ENCODE measurements at regions not wholly inside any gene's neighbourhood (a gene's known extent, or its start where the extent isn't known, plus 50 kb on each side); places are given as distances from the start of the nearest gene placed in this dataset.

DNA sequence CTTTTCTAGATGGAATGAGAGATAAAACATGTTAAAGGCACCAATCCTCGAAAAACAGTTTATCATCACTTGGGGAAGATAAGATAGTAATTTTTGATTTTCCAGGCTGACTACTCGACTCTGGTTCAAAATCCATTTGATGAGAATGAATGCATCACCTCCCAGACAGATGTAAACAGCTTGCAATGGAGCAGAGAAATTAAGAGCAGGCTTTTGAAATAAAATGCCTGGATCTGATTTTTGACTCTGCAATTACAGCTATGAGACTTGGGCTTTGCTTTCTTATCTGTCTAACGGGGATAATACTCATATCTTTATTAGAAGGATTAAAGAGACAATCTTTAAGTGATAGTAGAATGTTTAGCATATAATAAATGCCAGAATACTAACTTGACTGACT, 1148.9 kb downstream of the OLFM4 start:
- H3K9me3 ChIP-seq (ENCODE audit: insufficient read depth in 2 of 2, low read depth in 1 of 2, low read length in 1 of 2) = no peaks in the 10 kb centered on the region
- no peaks in the 10 kb centered on the region for H4K20me1 ChIP-seq (replicated peaks in 1 of 2; ENCODE audit: control insufficient read depth in 1 of 2, insufficient read depth in 2 of 2, low read length in 2 of 2)
- CTCF ChIA-PET (ENCODE audit: partially characterized antibody) = interaction anchor here (1.0 kb wide), 1 partner anchor 395 kb away, joined by 3 read pairs; no protein-coding TSS in a partner anchor
- no peaks in the 10 kb centered on the region for H3K79me2 ChIP-seq (ENCODE audit: control insufficient read depth in 1 of 2, insufficient read depth in 2 of 2, low read length in 2 of 2)
- no peak overlapping the region for H3K4me3 ChIP-seq (ENCODE audit: extremely low read depth in 1 of 4, insufficient read depth in 2 of 4, low read depth in 3 of 4, low read length in 4 of 4)
- H2BK20ac ChIP-seq (ENCODE audit: low read length) = no peak overlapping the region
- H4K8ac ChIP-seq (ENCODE audit: extremely low read depth, insufficient read depth, low read length) = no peak overlapping the region
- H4K91ac ChIP-seq (replicated peaks; ENCODE audit: insufficient read length, low read length) = no peak overlapping the region
- H3K9ac ChIP-seq (replicated peaks in 1 of 4; ENCODE audit: extremely low read depth in 1 of 4, low read depth in 3 of 4, low read length in 3 of 4) = no peak overlapping the region
- no peak overlapping the region for H2BK15ac ChIP-seq (ENCODE audit: low read length)
- H2BK5ac ChIP-seq (ENCODE audit: low read depth, low read length) = no peak overlapping the region
- no peak overlapping the region for H3K23ac ChIP-seq (ENCODE audit: insufficient read length)
- H2BK12ac ChIP-seq (ENCODE audit: low read depth, low read length) = no peak overlapping the region
- no peaks in the 10 kb centered on the region for H3K23me2 ChIP-seq (ENCODE audit: low read depth, low read length)
- POLR2A ChIA-PET (ENCODE audit: partially characterized antibody) = no interaction called here
- whole genome bisulfite sequencing, 2 experiments (ENCODE audit: extremely low coverage in 1 of 2, insufficient coverage in 1 of 2, insufficient read length in 1 of 2, insufficient replicate concordance in 2 of 2, low coverage in 1 of 2, low lambda C conversion rate in 2 of 2, missing lambda C conversion rate in 1 of 2) = 89% methylated on average over 3 of the region's 3 CpGs; no CpG with 5 or more reads in 1 of the 2 experiments
- no peaks in the 10 kb centered on the region for H3K27me3 ChIP-seq (replicated peaks in 1 of 4; ENCODE audit: control insufficient read depth in 3 of 4, extremely low read depth in 1 of 4, insufficient read depth in 3 of 4, low read length in 3 of 4)
- FAIRE-seq = no peak
- H2BK120ac ChIP-seq (replicated peaks; ENCODE audit: low read depth, low read length) = no peak overlapping the region
- no peak overlapping the region for H4K5ac ChIP-seq (ENCODE audit: insufficient read length, low read depth, low read length)
- H3K79me1 ChIP-seq (ENCODE audit: low read depth, low read length) = no peaks in the 10 kb centered on the region
- no peak overlapping the region for H3K56ac ChIP-seq (replicated peaks; ENCODE audit: insufficient read length, low read depth, low read length)
- no peak overlapping the region for H3K4me2 ChIP-seq (ENCODE audit: insufficient read depth in 1 of 2, low read depth in 2 of 2, low read length in 2 of 2)
- H3K14ac ChIP-seq (ENCODE audit: insufficient read length) = no peak overlapping the region
- H3K4me1 ChIP-seq (replicated peaks in 1 of 4; ENCODE audit: control insufficient read depth in 3 of 4, insufficient read depth in 4 of 4, low read length in 3 of 4) = peaks cover 0 to 5% (median 2%) of the 10 kb centered on the region in 4 experiments; a peak in 1 of 7 replicates
- H3K36me3 ChIP-seq (ENCODE audit: control insufficient read depth in 2 of 4, insufficient read depth in 4 of 4, low read length in 3 of 4) = no peaks in the 10 kb centered on the region
- no peak overlapping the region for H3K4ac ChIP-seq (replicated peaks; ENCODE audit: insufficient read length, low read depth, low read length)
- DNase-seq (ENCODE audit: low read depth in 1 of 2, low spot score in 2 of 2) = no peak
- H3K27ac ChIP-seq (ENCODE audit: low read depth, low read length) = no peak overlapping the region
- no peak overlapping the region for H2AK5ac ChIP-seq (ENCODE audit: low read depth, low read length)
- no peak overlapping the region for H3K18ac ChIP-seq (ENCODE audit: extremely low read depth, low read length)
- no peak overlapping the region for H2AFZ ChIP-seq (ENCODE audit: low read length)
- TF ChIP-seq PHF8 (conservative IDR thresholded peaks at IDR 0.05; ENCODE audit: low read depth, low read length) (no peak), SIX5 (IDR thresholded peaks at IDR 0.05; ENCODE audit: low read depth, low read length) (no peak), JUND (IDR thresholded peaks at IDR 0.05; ENCODE audit: low read length) (no peak), MAX (IDR thresholded peaks at IDR 0.05) (no peak), ASH2L (IDR thresholded peaks at IDR 0.05; ENCODE audit: low read length) (no peak), HDAC6 (IDR thresholded peaks at IDR 0.05; ENCODE audit: low read depth, low read length) (no peak), EZH2 (IDR thresholded peaks at IDR 0.05; ENCODE audit: low read depth, low read length, severe bottlenecking) (no peak), SP2 (IDR thresholded peaks at IDR 0.05; ENCODE audit: low read length) (no peak), TBP (IDR thresholded peaks at IDR 0.05; ENCODE audit: low read depth, low read length) (no peak), KDM4A (IDR thresholded peaks at IDR 0.05; ENCODE audit: low read depth, low read length, severe bottlenecking) (no peak), CHD2 (IDR thresholded peaks at IDR 0.05; ENCODE audit: low read length) (no peak), KDM5A (IDR thresholded peaks at IDR 0.05; ENCODE audit: low read length) (no peak)
- TF ChIP-seq, protein P1, sequence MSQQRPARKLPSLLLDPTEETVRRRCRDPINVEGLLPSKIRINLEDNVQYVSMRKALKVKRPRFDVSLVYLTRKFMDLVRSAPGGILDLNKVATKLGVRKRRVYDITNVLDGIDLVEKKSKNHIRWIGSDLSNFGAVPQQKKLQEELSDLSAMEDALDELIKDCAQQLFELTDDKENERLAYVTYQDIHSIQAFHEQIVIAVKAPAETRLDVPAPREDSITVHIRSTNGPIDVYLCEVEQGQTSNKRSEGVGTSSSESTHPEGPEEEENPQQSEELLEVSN (IDR thresholded peaks at IDR 0.05) = no peak

Measured in H1 (cell line).